GM19043 (cell line): ENCODE measurements at regions not wholly inside any gene's neighbourhood (a gene's known extent, or its start where the extent isn't known, plus 50 kb on each side); places are given as distances from the start of the nearest gene placed in this dataset.

Experiments used
- ATAC-seq: cut with Tn5 transposase; IDR thresholded peaks from one replicate; pipeline ENCODE4 v1.9.1; 2021; ENCODE audit warnings: low read depth; ENCODE audit not compliant: unreplicated experiment

DNA sequence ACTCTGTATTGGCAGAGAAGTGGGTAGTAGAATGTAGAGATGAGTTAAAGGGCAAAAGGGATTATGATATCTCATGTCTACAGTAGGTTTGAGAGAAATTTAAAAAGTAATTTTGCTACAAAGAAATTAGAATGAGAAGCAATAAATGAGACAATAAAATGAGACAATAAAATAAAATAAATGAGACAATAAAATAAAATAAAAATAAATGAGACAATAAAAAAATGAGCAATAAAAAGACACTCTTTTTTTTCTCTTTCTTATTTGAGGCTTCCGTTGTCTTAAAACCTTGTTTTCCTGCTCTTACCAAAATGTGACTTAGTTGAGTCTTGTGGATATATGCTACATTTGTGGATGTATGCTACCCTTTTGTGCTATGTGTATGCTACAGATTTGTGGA is 615.4 kb upstream of the PKDCC start:
- no peak for ATAC-seq

- no peak for ATAC-seq
These were observed 612.8 kb upstream of the PKDCC start for GRCh38 chr2:41434991-41435390.

GRCh38 chr2:41441958-41442357 is 605.9 kb upstream of the PKDCC start:
- ATAC-seq, result no peak

GRCh38 chr2:41445865-41446264 is 602.0 kb upstream of the PKDCC start:
- ATAC-seq, result no peak

- no peak for ATAC-seq
These were observed 601.6 kb upstream of the PKDCC start for GRCh38 chr2:41446266-41446665.

DNA sequence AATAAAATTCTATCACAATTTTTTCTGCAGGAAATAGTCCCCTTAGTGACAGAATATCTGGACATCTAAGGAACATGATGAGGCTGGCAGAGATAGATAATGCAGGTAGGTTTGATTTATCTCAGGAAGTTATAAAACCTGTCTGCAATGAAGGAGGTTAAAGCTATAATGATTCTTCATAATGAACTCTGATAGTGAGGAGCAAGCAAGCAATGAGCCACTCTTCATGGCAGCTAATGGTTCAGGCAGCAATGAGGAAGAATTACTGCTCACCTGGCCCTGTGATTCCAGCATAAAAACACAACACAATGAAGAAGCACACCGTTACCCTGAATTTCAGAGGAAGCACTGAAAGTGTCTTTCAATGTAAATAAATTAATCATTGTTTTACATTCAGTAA is 599.6 kb upstream of the PKDCC start:
- ATAC-seq, result no peak

DNA sequence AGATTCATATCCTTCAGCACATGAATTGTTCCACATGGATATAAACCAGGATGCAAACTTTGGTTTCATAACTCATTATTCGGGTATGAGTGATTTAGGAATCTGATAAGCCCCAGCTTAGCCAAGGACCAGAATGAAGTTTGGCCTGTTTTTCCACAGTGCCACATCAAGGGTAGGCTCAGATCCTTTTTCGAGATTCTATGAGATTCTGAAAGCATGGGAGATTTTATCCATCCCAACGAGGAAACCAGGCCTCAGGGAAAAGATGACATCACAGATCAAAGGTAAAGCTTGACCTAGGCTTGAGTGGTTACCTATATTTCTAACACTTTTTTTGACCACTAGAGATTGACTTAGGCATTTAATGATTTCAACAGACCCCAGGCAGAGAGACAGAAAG is 590.8 kb upstream of the PKDCC start:
- ATAC-seq, result no peak

DNA sequence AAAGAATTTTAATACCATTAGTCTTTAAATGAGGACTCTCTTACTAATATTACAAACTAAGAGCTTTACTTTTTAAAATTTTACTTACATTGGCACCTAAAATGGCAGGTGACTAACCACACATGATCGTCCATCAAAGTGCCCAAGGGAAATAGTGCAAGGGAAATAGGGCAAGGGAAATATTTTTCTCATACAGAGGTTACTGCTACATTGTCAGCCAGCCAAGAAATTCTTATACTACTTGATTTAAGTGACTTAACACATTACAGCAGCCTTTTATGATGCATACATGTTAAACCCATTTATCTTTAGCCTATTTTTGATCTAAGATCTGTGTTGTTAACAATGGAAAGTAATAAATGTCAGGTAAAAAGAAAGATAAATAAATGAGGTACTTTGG is 587.2 kb upstream of the PKDCC start:
- no peak for ATAC-seq

GRCh38 chr2:41464395-41464794 is 583.4 kb upstream of the PKDCC start:
- no peak for ATAC-seq

DNA sequence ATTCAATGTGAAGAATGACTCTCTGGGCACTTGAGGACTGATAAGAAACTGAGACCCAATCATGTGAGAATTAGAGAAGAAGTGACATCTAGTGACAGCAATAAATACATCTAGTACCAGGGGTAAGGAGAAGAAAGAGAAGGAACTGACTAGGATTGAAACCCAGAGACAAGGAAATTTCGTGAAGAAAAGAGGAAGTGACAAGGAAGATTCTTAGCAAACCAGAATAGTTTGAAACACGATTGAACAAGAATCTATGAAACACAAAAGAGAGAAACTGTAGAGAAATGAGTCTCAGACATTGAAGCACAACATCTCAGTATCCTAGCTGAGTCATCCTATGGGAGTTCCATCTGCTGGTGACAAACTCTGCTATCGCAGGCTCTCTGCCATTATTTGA is 571.9 kb upstream of the PKDCC start:
- no peak for ATAC-seq

- ATAC-seq, result no peak
These were observed 565.2 kb upstream of the PKDCC start for GRCh38 chr2:41482659-41483058.

DNA sequence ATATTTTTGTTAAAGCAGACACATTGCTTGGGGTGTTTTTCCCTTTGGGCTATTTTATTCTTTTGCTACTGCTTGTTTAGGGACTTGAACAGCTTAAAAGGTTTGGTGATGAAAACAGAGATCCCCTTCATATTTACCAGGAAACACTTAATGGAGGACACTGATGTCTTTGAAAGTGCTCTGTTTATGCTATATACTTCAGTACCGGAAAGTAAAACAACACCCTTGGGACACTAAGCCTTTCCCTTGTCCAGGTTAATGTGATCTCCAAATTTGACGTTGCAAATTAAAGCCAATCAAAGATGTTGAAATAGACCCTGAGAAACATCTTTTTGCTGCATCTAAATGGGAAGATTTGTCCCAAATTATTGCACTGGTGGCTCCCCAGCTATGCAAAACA is 564.6 kb upstream of the PKDCC start:
- ATAC-seq, result no peak

DNA sequence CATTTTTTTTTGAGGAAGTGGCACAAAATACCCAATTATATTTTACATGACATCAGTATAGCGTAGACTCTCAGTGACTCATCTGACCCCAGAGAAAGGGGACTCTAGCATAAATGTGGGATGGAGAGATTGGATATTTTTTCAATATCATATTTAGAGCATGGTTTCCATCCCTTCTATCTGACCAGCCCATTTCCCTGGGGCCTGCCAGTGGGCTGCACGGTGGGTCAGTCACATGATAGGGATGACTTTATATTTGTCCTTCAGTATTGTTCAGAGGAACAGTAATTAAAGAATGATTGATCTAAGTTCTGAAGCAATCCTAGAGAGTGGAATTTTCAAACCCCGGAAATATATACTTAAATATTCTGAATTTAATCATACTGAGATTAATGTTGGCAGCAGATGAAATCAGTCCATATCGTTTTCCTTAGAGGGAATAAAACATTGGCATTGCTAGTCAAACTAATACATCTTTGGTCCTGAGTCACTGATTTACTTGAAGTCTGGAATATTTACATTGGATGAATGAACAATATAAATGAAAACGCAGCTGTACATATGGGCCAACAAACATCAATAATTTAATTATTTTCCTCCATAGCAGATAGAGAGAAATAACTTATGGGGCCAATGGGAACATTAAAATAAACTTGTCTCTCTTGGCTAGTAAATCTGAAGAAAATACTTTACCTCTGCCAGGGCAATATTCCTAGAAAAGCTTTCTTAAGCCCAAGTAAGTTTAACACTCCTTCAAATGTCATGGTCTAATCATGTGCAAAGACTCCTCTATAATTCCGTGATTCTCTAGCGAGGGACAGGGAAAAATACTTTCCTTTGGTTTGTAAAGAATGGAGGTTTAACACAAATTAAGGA is 563.6 kb upstream of the PKDCC start:
- ATAC-seq, result no peak

GRCh38 chr2:41484858-41485234 is 563.0 kb upstream of the PKDCC start:
- no peak for ATAC-seq

DNA sequence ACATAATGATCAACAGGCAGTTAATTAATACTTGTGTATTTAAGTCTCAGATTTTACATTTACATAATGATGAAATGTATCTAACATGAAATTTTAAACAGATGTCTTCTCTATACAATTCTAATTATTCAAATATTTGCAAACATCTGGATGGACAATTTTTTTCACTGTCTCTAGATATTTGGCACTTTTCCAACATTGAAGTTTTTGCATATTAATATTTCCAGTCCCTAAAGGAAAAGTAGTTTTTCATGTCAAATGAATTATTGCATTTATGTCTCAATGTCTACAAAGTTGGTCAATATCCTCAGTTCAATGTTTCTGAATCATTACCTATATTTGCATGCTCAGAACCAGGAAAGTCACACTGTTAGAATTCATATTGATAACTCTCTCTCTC is 560.9 kb upstream of the PKDCC start:
- no peak for ATAC-seq

DNA sequence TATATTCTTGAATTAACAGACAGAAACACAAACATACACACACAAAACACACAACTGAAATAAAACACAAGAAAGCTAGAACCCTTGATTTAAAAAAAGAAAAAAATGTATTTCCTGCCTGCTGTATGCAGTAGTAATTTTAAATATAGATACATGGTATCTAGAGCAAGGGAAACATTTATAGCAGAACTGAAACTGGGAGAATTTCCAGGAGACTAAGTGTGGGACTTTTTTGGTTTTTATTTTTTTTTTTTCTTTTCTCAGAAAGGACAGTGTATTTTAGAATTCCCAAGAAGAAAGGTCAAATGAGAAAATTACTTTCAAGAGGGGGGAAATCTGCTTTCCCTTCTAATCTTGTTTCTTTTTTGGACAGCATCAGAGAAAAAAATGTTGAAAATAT is 558.9 kb upstream of the PKDCC start:
- no peak for ATAC-seq

DNA sequence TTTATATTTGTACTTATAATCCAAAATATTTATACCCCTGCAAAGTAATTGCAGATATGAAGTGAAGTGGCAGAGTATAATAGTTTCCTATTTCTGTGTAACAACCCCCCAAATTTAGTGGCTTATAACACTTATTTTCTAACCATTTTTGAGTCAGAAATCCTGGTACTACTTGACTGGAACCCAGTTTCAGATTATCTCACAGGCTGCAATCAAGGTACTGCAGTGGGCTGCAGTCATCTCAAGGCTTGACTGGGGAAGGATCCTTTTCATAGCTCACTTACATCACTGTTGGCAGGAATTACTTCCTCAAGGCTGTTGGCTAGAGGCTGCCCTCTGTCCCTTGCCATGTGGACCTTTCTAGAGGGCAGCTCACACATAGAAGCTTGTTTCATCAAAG is 558.2 kb upstream of the PKDCC start:
- ATAC-seq, result no peak

GRCh38 chr2:41495050-41495449 is 552.8 kb upstream of the PKDCC start:
- no peak for ATAC-seq

- no peak for ATAC-seq
These were observed 550.9 kb upstream of the PKDCC start for GRCh38 chr2:41496908-41497307.

DNA sequence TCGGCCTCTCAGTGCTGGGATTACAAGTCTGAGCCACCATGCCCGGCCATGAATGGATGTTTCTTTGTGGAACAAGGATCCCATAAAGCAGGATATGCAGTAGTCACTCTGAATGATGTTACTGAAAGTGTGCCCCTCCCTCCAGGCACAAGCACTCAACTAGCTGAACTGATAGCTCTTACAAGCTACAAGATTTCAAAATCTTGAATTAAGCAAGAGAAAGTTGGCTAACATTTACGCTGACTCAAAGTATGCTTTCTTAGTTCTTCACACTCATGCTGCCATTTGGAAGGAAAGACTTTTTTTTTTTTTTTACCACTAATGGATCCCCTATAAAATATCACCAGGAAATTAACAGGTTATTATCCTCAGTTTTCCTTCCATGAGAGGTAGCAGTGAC is 549.0 kb upstream of the PKDCC start:
- ATAC-seq, result no peak

DNA sequence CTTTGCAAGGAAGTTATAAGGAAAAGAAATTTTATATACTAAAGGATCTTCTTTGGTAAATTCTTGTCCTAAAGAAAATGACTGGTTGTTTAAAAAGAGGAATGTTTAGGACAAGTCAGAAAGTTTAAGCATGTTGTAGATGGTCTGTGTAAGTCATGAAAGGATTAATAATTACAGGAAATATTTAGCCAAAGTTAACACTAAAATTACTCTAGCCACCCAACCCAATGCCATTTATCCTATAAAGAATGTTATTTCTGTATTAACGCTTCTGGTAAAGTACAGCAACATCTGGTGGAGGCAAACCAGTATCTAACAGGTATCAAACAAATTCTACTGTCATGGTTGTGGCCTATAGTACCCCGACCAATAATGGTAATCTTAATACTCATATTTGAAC is 546.9 kb upstream of the PKDCC start:
- ATAC-seq, result no peak

DNA sequence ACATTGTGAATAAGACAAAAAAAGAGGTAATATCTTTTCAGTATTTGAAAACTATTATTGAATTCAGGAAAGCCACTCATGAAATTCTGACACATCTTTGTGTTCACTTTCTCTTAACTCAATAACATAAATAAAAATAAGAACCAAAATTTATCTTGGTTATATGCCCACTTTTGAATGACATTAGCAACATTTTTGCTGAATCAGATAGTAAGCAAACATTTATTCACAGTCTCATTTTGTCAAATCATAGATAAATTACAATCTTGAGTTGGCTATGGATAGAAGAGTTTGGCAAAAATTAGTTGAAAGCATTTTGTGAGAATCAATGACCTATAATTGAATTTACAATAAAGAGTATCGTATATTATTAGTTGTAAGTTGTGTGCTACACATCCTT is 545.1 kb upstream of the PKDCC start:
- ATAC-seq, result no peak

- no peak for ATAC-seq
These were observed 543.3 kb upstream of the PKDCC start for GRCh38 chr2:41504532-41504931.
